GM21529 (cell line): ENCODE measurements at regions not wholly inside any gene's neighbourhood (a gene's known extent, or its start where the extent isn't known, plus 50 kb on each side); places are given as distances from the start of the nearest gene placed in this dataset.

Experiments used
- ATAC-seq: cut with Tn5 transposase; IDR thresholded peaks from one replicate; pipeline ENCODE4 v1.9.1; 2021; ENCODE audit not compliant: unreplicated experiment

DNA sequence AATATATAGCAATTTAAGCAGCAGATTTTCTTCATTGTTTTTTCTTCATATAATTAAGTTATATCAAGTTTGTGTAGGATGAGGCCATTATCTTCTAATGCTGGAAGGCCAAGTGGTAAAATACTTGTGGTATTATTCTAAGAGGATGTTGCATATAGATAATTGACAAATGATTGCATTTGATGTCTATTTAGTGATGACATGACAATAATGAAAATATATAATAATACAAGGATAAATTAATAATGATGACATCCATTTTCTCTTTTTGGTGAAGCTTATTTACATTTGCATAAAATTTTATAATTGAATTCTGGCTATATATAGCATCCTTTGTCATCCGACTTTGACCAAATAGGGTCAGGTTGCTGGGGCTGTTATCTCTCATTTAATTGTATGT, 195.4 kb upstream of the KCNJ16 start:
- no peak for ATAC-seq

DNA sequence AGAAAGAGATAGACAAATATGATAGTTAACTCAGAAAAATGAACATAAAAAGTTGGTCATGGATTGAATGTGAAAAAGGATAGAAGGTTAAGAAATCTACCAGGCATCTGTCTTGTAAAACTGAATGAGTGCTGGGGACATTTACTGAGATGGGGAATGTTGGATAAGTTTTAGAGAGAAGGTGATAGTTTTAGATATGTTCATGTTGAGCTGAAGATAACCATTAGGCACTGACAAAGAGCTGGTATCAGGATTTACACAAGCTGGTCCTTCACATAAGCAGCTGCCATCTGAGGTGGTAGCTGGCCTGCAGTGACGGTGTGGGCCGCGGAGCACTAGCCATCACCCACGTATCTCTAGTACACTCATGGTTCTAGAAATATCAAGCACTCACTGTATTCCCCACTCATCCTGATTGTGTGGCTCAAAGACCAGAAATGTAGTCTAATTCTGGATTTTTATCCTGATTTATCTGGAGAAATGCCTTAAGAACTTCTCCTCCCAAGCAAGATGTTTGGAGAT, 194.4 kb upstream of the KCNJ16 start:
- no peak for ATAC-seq

DNA sequence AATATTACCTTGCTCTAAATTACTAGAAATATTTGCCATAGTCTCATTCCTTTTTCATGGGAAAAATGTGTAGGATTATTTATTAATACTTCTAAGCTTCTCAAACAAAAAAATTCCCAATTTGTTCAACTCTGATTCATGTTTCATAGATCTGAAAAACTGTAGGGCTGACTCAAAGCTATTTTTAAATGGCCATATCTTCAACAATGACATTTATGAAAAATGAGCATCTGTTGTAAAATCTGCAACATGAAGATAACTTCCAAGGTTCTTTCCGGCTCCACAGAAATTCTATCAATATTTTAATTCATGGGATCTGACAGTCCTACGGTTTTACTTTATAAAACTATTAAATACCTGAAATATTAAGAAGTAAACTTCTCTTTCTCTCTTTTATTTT, 192.7 kb upstream of the KCNJ16 start:
- no peak for ATAC-seq

DNA sequence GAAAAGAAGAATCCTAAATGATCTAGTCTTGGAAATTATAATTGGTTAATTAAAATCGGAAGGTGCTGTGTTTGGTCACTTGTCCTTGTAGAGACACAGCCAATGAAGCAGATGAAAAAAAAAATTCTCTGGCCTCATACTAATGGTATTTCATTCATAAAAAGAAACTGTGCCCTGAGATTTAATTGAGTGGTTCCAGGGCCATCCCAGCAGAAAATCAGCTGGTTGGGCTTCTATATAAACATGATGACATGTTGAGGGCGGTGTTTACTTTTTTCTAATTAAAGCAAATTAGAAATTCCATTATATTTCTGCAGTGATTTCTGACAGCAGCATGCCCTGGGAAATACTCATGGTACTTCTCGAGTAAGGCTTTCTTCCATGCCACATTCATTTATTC, 191.9 kb upstream of the KCNJ16 start:
- ATAC-seq = no peak

DNA sequence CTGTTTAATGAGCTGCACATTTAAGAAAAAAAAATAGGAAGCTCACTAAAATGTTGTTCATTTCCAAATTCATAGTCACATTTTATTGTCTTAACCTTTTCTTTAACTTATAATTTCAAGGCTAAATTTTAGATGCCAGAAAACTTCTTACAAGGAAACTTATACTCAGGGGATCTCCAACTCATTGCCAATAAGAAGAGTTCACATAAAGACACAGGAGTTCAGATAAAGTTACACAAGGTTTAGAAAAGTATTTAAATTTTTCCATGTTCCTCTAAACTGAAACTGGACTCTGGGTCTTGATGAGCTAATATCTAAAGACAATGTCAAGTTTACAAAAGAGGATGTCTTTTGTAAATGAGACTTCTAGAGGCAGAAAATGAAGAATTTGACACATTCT, 190.7 kb upstream of the KCNJ16 start:
- ATAC-seq = no peak

DNA sequence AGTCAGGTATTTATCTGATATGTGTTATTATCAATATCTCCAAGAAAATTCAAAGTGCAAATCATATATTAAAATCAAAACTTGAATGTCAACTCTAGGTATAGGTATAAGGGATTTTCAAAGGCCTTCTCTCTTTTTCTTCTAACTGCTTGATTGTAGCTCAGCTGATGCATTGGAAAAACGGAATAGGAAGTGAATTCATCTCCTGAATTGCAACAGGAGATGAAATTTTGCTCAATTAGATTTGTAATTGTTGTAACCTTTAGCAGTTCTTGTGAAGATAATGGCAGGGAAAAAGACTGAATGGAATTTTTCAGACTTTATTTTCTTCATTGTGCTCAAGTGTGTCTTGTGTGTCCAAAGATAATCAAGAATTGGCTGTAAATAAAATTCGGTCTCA, 190.2 kb upstream of the KCNJ16 start:
- no peak for ATAC-seq

DNA sequence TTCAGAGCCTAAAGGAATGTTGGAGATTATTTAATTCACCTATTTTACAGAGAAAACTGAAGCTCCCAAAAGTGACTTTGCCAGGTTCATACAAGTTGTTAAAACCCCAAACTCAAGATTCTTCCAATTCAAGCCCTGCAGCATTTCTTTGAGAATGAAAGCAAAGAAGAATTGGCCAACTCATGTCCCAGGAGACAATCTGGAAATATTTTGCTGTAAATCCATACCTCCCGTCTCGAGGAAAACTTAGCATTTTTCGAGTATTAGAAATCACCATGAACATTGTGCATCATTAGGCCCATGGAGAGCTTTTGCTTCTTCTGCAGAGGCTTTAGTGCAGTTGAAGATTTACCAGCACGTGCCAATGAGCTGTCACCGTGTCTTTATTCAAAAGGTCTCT, 176.4 kb upstream of the KCNJ16 start:
- no peak for ATAC-seq

DNA sequence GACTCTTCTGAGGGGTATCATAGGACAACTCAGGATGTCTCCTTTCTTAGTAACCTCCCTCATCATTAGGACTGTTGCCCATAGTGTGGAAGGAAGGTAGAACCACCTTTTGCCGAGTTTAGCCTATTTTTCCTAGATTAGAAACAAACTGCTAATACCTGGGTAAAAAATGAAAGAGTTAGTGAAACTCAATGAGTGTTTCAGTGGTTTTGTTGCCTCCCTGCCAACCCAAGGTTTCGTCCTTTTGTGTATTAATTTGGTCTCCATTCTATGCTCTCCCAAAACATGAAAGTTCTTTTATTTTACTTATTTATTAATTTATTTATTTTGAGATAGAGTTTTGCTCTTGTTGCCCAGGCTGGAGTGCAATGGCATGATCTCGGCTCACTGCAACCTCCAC, 174.9 kb upstream of the KCNJ16 start:
- ATAC-seq = no peak

DNA sequence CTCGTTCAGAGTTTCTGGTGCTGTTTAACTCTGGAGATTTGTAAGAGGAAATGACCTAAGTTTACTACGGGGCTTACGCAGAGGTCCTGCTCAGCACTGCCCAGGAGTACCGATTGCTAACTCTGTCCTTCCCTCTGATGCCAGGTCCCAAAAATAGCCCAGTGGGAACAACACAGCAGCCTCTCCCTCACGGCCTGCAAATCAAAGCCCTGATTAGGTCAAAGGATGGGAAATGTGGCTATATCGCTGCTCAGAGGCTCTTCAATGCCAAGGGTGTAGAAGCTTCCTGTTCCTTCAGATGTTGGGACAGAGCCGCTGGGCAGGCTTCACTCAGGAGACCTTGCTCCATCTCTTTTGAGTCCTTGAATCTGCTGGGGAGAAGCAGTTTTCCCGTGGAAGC, 174.2 kb upstream of the KCNJ16 start:
- no peak for ATAC-seq

DNA sequence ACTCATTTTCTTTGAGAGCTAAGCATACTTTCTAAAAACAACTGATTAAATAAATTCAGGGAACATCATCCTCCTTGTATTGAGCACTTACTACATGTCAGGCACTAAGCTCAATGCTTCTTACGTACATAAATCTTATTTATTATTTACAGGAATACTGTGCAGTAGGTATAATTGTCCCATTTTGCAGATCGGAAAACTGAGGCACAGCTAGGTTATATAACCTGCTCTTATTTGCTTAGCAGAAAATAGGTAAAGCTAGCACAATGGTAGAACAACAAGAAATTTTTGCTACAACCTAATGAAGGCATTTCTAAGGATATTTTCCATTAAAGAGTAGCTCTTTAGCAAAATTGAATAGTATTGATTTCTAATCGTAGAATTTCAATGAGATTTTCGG, 168.7 kb upstream of the KCNJ16 start:
- no peak for ATAC-seq

DNA sequence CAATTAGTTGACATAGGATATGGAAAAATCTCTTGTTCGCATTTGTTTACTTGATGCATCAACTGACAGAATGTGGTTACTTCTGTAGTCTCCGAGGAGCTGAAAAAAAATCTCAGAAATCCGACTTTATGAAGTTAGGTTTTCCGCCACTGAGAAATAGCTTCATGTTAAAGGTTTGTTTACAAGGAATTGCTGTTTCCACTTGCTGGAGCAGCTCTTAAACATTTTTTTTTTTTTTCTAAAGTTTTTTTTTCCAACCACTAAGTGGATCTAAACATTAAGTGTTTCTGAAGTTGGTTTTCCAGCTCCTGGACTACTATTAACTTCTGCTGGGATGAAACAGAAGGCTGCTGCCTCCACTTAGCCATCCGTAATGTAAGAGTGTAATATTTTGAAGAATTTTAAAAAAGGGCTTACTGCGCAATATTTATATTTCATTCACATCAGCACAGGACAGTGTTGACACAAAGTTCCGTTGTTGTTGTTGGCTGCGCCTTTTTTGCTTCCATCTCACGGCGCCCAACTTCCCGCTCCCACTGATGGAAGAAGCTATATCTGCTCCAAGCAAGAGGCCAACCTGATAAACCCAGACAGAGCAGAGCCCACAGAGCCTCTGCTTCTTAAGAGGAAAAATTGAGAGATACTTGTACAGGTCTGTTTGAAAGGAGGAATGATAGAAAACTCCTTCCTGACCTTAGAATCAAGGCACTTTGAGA, 167.7 kb upstream of the KCNJ16 start:
- no peak for ATAC-seq

DNA sequence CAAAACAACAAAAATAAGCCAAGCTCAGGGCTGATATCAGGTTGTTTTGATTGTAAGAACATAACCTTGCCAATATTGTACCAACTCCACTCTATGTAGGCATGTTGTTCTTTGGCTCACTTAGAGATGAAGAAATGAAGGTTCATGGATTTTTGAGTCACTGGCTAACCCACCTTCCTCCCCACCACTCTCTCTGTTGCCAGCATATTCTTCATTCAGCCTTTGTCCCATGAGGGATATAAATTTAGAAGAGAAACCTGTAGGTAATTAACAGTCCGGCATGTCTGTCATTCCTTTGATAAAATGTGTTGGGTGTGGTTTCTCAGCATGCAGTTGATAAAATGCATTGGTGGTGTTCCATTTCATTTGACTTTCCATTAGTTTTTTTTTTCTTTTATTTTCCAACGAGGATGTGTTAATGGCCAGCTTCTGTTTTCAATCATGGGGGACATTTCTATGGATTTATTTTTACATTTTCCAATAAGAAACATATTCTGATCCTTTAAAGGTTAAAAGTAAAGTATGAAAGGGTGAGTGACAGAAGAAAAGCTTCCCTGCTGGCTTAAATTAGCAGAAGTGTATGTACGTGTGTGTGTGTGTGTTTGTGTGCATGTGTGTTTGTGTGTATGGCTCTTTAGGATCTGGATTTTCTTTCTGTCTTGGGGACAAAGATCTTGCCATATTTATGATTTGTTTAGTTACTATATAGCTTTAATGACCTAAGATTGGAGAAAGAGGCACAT, 166.2 kb upstream of the KCNJ16 start:
- no peak for ATAC-seq

DNA sequence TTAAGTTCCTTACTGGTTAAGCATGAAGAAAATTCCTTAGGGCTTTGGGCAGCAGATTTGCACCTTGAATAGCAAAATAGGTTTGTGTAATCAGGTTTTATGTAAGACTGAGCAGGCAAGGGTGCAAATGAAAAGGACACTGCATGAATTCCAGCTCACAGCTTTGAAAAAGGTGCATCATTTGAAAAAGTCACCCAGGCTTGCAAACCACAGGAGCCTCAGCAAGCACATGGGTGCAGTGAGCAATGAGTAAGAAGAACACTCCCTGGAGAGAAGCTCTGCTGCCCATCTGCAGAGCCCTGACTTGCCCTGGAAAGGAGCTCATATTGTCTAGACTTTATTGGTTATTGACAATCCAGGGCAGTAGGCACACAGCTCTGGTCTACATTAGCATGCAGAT, 165.6 kb upstream of the KCNJ16 start:
- ATAC-seq = no peak

DNA sequence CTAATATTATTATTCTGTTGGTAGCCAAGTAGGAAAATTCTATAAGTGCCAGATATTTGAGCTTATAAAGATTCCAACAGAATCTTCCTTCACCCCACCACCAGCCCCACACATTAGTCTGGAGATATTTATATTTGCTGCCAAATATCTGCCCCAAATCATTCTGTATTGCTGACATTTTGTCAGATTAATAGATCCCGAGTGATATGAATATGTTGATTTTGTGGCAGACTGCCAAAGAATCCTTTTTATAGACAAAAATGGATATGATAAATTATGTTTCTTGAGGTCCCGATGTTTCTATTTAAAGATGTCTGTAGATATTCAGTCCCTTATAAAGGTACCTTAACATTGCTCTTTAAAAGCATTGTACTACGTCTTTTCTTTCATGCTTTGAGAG, 162.2 kb upstream of the KCNJ16 start:
- no peak for ATAC-seq

DNA sequence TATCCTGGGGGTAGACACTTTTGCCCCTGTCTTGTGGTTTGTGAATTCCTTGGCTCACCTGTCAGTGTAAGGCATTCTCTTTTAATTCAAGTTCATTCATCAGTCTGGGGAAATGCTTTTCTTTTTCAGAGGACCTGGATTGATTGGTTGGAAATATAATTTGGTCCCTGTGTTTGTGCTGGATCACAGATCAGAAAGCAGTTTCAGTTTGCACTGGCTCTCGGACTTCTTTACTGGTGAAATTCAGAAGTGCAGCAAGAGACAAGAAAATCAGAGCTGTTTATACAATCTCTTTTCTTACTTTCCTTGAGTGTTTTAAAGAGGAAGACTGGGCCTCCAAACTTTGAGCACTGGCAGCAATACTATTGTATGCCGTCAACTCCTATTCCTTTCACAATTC, 161.8 kb upstream of the KCNJ16 start:
- ATAC-seq = no peak

DNA sequence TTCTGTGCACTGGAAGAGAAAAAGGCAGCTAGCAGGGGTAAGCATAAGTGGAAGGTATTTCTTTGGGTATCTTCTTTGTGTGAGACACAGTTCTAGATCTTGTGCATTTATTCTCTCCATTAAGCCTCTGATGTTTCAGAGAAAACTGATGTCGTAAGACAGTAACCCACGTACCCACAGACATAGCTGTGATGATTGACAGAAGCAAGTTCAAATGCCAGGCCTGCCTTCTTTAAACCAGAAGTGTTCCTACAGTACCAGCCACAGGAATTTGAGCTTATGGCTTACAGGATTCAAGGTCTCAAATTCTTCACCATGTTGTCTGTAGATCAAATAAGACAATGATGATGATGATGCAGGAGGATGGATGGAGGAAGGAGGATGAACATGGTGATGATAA, 161.4 kb upstream of the KCNJ16 start:
- no peak for ATAC-seq

DNA sequence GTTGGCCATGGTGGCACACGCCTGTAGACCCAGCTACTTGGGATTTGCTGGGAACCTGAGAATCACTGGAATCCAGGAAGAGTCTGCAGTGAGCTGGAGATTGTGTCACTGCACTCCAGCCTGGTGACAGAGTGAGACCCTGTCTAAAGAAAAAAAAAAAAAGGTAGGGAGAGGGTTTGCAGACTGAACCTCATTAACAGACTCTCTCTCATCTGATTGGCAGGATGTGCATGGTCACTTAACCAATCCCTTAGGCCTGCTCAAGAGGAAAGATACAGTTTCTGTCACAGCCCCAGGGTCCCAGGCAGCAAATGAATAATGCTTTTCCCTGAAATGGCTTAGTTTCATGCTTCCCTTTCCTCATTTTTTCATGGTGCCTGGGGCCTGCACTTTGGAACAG, 160.5 kb upstream of the KCNJ16 start:
- no peak for ATAC-seq

DNA sequence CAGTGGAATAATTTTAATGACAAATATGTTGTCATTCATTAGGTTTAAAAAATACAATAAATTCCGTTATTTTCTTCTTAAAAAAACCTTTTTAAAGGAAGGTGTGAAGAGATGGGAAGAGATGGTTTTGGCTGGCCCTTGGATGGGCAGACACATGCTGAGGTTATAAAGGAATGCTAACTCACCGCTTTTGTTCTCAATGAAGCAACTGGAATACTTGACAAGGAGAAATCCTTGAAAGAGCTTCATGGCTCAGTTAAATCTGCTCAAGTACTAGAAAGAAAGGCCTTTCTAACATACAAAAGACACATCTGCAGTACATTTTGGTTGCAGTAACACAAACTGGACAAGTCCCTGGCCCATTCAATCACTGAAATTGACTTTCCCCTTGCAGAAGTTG, 158.3 kb upstream of the KCNJ16 start:
- ATAC-seq = no peak

DNA sequence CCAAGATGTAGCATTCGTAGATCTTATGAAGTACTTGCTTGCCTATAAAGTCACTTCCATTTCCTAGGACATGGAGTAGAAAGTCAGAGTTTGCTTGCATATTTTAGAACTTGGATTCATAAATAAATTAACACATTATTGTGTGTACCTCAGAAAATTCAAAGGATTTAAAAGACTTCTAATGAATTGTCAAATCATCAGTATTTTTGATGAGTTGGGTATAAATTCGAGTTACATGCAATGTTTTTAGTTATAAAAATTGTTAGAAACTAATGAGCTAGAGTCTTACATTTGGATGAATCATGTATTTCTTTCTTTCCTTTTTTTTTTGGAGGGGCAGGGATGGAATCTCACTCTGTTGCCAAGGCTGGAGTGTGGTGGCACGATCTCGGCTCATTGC, 156.9 kb upstream of the KCNJ16 start:
- no peak for ATAC-seq

DNA sequence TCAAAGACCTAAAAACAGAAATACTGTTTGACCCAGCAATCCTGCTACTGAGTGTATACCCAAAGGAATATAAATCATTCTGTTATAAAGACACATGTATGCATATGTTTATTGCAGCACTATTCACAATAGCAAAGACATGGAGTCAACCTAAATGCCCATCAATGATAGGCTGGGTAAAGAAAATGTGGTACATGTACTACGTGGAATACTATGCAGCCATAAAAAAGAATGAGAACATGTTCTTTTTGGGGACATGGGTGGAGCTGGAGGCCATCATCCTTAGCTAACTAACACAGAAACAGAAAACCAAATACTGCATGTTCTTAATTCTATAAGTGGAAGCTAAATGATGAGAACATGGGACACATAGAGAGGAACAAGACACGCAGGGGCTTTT, 155.2 kb upstream of the KCNJ16 start:
- no peak for ATAC-seq

DNA sequence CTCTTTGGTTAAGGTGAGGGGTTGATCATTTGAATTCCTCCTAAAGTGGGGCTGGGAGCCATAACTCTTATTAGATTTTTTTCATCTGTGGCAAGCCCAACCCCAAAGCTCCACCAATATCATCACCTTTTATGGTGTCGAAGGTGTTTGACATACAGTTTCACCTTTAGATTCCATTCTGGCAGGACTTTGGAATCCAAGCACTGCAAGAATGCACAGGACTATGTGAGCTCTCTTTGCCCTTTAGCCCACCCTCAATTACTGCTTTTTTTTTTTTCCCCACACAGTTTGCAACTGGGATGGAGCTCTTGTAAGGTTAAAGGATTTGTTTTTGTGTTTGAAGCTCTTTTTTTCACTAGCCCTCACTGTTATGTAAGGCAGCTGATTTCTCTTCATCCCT, 154.0 kb upstream of the KCNJ16 start:
- no peak for ATAC-seq

DNA sequence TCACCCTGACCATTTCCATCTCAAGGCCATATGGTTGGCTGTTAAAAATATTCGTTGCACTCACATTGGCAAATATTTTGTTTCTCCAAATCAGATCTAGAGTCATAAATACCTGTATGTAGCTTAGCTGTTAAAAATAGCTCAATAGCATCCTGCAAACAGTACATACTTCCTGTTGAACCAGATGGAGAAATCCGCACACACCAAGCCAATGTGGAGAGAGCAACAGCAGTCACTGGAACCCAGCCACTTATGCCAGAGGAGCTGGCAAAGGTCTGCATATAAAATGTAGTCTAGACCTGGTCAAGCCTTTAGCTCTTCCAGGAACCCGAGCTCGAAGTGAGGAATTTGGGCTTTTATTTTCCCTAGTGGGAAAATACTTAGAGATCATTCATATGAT, 146.4 kb upstream of the KCNJ16 start:
- no peak for ATAC-seq

DNA sequence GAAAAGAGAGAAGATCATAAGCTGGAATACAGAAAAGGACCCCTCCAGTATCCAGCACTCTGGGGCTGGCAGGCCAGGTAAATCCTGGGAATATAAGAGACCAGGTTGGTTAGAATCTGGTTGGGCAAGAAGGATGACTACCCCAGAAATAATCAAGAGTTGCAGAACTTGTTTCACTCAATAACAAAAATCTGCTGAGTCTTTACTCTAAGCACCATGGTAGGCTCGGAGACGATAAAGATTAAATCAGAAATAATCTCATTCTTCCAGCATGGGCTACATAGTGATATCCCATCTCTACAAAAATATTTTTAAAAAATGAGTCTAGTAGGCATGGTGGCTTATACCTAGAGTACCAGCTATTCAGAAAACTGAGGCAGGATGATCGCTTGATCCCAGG, 138.0 kb upstream of the KCNJ16 start:
- ATAC-seq = no peak
